ENCODE measurements at regions not wholly inside any gene's neighbourhood (a gene's known extent, or its start where the extent isn't known, plus 50 kb on each side); places are given as distances from the start of the nearest gene placed in this dataset.
A peak's percentile ranks its signal among the peaks of the same experiment; 100 is the strongest.

DNA sequence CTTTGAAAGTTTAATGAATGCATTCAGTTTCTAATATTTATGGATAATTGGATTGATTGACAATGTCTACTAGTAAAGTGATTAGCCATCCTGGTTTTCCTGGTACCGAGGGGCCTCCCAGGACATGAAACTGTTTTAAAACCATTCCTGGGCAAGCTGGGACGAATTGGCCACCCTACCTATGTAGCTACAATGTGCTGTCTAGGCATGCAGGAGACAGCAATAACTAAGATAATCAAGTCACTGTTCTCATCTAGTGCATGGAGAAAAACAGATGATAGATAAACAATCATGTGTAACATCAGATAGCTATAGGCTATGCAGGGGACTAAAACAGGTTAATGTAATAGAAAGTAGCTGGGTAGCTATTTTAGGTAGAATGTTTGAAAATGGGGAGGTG, 67.1 kb downstream of the PMAIP1 start:
- Histone ChIP-seq H3K27ac (ENCODE audit: low read length) (no peak overlapping the region), H3K4me2 (ENCODE audit: low read length) (no peak overlapping the region), H3K9ac (ENCODE audit: low read length) (no peak overlapping the region), H3K4me1 (ENCODE audit: low read length) (peaks cover 22% of the 10 kb centered on the region), H3K9me3 (ENCODE audit: insufficient read depth, low read length) (no peaks in the 10 kb centered on the region), H3K36me3 (replicated peaks; ENCODE audit: low read depth, low read length) (no peaks in the 10 kb centered on the region), H2AFZ (ENCODE audit: low read depth, low read length) (no peak overlapping the region), H4K20me1 (ENCODE audit: insufficient read depth, low read length) (no peaks in the 10 kb centered on the region), H3K4me3 (ENCODE audit: low read length) (no peak overlapping the region), H3K27me3 (ENCODE audit: low read depth, low read length) (no peaks in the 10 kb centered on the region), H3K79me2 (ENCODE audit: low read length) (no peaks in the 10 kb centered on the region)
- TF ChIP-seq, protein P1, sequence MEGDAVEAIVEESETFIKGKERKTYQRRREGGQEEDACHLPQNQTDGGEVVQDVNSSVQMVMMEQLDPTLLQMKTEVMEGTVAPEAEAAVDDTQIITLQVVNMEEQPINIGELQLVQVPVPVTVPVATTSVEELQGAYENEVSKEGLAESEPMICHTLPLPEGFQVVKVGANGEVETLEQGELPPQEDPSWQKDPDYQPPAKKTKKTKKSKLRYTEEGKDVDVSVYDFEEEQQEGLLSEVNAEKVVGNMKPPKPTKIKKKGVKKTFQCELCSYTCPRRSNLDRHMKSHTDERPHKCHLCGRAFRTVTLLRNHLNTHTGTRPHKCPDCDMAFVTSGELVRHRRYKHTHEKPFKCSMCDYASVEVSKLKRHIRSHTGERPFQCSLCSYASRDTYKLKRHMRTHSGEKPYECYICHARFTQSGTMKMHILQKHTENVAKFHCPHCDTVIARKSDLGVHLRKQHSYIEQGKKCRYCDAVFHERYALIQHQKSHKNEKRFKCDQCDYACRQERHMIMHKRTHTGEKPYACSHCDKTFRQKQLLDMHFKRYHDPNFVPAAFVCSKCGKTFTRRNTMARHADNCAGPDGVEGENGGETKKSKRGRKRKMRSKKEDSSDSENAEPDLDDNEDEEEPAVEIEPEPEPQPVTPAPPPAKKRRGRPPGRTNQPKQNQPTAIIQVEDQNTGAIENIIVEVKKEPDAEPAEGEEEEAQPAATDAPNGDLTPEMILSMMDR (IDR thresholded peaks at IDR 0.05; ENCODE audit: low read depth, low read length) = no peak
- TF ChIP-seq EZH2phosphoT487 (IDR thresholded peaks at IDR 0.05; ENCODE audit: low read depth) = no peak

DNA sequence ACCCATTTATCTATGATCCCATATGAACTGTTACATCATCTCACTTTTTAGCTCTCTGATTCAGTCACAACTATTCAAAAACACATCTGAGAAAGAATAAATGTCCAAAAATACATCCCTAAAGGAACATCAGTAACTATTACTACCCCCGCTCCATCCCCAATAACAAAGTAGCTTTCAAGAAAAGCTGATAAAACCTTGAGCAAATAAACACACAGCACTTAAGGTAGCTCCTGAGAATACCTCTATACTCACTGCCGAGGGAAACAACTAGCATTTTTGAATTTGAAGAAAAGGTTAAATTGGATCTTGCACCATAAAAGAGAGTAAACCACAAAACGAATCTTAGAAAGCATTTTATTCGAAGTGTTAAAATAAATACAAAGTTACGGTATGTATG, 63.4 kb downstream of the PMAIP1 start:
- no peaks in the 10 kb centered on the region for H3K36me3 ChIP-seq (replicated peaks; ENCODE audit: low read depth, low read length)
- no peaks in the 10 kb centered on the region for H4K20me1 ChIP-seq (ENCODE audit: insufficient read depth, low read length)
- no peak overlapping the region for H3K4me3 ChIP-seq (ENCODE audit: low read length)
- no peak overlapping the region for H2AFZ ChIP-seq (ENCODE audit: low read depth, low read length)
- no peak overlapping the region for H3K4me2 ChIP-seq (ENCODE audit: low read length)
- H3K9ac ChIP-seq (ENCODE audit: low read length) = no peak overlapping the region
- H3K27me3 ChIP-seq (ENCODE audit: low read depth, low read length) = no peaks in the 10 kb centered on the region
- no peak overlapping the region for H3K27ac ChIP-seq (ENCODE audit: low read length)
- H3K9me3 ChIP-seq (ENCODE audit: insufficient read depth, low read length) = no peaks in the 10 kb centered on the region
- H3K4me1 ChIP-seq (ENCODE audit: low read length) = peaks cover 52% of the 10 kb centered on the region
- TF ChIP-seq, protein P1 (IDR thresholded peaks at IDR 0.05; ENCODE audit: low read depth, low read length) = no peak
- TF ChIP-seq EZH2phosphoT487 (IDR thresholded peaks at IDR 0.05; ENCODE audit: low read depth) = no peak
- H3K79me2 ChIP-seq (ENCODE audit: low read length) = no peaks in the 10 kb centered on the region

- H3K27me3 ChIP-seq (ENCODE audit: low read depth, low read length) = no peaks in the 10 kb centered on the region
- H3K9ac ChIP-seq (ENCODE audit: low read length) = peak overlapping the region; percentile 40; the same call in 1 of the 2 replicates
- no peaks in the 10 kb centered on the region for H4K20me1 ChIP-seq (ENCODE audit: insufficient read depth, low read length)
- H3K9me3 ChIP-seq (ENCODE audit: insufficient read depth, low read length) = no peaks in the 10 kb centered on the region
- H3K36me3 ChIP-seq (replicated peaks; ENCODE audit: low read depth, low read length) = no peaks in the 10 kb centered on the region
- TF ChIP-seq EZH2phosphoT487 (IDR thresholded peaks at IDR 0.05; ENCODE audit: low read depth) = no peak
- TF ChIP-seq, protein P1 (IDR thresholded peaks at IDR 0.05; ENCODE audit: low read depth, low read length) = no peak
- peak overlapping the region; percentile 81 for H3K4me2 ChIP-seq (ENCODE audit: low read length)
- H3K4me1 ChIP-seq (ENCODE audit: low read length) = peaks cover 72% of the 10 kb centered on the region
- no peaks in the 10 kb centered on the region for H3K79me2 ChIP-seq (ENCODE audit: low read length)
- peak overlapping the region; percentile 52 for H3K4me3 ChIP-seq (ENCODE audit: low read length)
- H3K27ac ChIP-seq (ENCODE audit: low read length) = peak overlapping the region; percentile 69
- H2AFZ ChIP-seq (ENCODE audit: low read depth, low read length) = 0 out of 2 replicates have a peak overlapping the region, but pooled peaks have one; percentile 1
Measured at GRCh38 chr18:59961070-59961469, 61.3 kb downstream of the PMAIP1 start.

- Histone ChIP-seq H3K36me3 (replicated peaks; ENCODE audit: low read depth, low read length) (no peaks in the 10 kb centered on the region), H3K4me2 (ENCODE audit: low read length) (peak overlapping the region; percentile 81), H3K9me3 (ENCODE audit: insufficient read depth, low read length) (no peaks in the 10 kb centered on the region), H3K27ac (ENCODE audit: low read length) (peak overlapping the region; percentile 69), H3K79me2 (ENCODE audit: low read length) (no peaks in the 10 kb centered on the region), H3K4me3 (ENCODE audit: low read length) (no peak overlapping the region), H3K9ac (ENCODE audit: low read length) (no peak overlapping the region; the same call in 1 of the 2 replicates), H4K20me1 (ENCODE audit: insufficient read depth, low read length) (no peaks in the 10 kb centered on the region), H3K27me3 (ENCODE audit: low read depth, low read length) (no peaks in the 10 kb centered on the region), H3K4me1 (ENCODE audit: low read length) (peaks cover 69% of the 10 kb centered on the region), H2AFZ (ENCODE audit: low read depth, low read length) (no peak overlapping the region)
- TF ChIP-seq, protein P1 (IDR thresholded peaks at IDR 0.05; ENCODE audit: low read depth, low read length) = no peak
- no peak for TF ChIP-seq EZH2phosphoT487 (IDR thresholded peaks at IDR 0.05; ENCODE audit: low read depth)
Measured at GRCh38 chr18:59960272-59960671, 60.5 kb downstream of the PMAIP1 start.

Measured in OCI-LY3 (cell line).